ENCODE measurements at regions not wholly inside any gene's neighbourhood (a gene's known extent, or its start where the extent isn't known, plus 50 kb on each side); places are given as distances from the start of the nearest gene placed in this dataset.

- TF ChIP-seq CTCF (IDR thresholded peaks at IDR 0.05; ENCODE audit: low read depth, low read length, poor library complexity, severe bottlenecking) (no peak), EZH2phosphoT487 (IDR thresholded peaks at IDR 0.05; ENCODE audit: borderline replicate concordance, low read length) (no peak)
Measured at GRCh38 chr1:172723251-172723650, 64.3 kb downstream of the FASLG start.
